Kidney (tissue), 13 donors: ENCODE measurements at regions not wholly inside any gene's neighbourhood (a gene's known extent, or its start where the extent isn't known, plus 50 kb on each side); places are given as distances from the start of the nearest gene placed in this dataset.

ENCODE experiments used
- DNase-seq, 5 donors: peaks; one replicate each; pipeline ENCODE4 v3.0.0-alpha.2; 2013 to 2020
- FAIRE-seq: peaks from 2 replicates; lab custom pipeline; 2012; peaks lifted over from hg19 to GRCh38; lab: Jason Lieb, UNC
- H3K27ac ChIP-seq, 2 donors: one replicate each; pipeline ENCODE4 v1.7.0; 2013; ENCODE audit warnings: low read depth in 2 of 2, low read length in 2 of 2, inconsistent platforms in 1 of 2
- H3K27me3 ChIP-seq: one replicate; pipeline ENCODE4 v1.7.1; 2013; ENCODE audit warnings: low read length, inconsistent platforms; ENCODE audit not compliant: control insufficient read depth, insufficient read depth
- H3K36me3 ChIP-seq, 3 donors: one replicate each; pipeline versions ENCODE4 v1.7.0 to v1.7.1; 2013; ENCODE audit warnings: low read length in 3 of 3, control low read depth in 1 of 3, inconsistent platforms in 1 of 3; ENCODE audit not compliant: insufficient read depth in 3 of 3, control insufficient read depth in 2 of 3
- H3K4me1 ChIP-seq, 3 donors: one replicate each; pipeline versions ENCODE4 v1.7.0 to v1.7.1; 2013; ENCODE audit warnings: low read length in 3 of 3, inconsistent platforms in 1 of 3, low read depth in 1 of 3; ENCODE audit not compliant: control insufficient read depth in 2 of 3, insufficient read depth in 2 of 3
- H3K4me3 ChIP-seq, 3 donors: one replicate each; pipeline versions ENCODE4 v1.7.0 to v1.8.1; 2013; ENCODE audit warnings: low read length in 3 of 3, control low read depth in 1 of 3, inconsistent platforms in 1 of 3
- H3K9ac ChIP-seq, 3 donors: one replicate each; pipeline versions ENCODE4 v1.7.0 to v1.7.1; 2013; ENCODE audit warnings: low read length in 3 of 3, control low read depth in 1 of 3, inconsistent platforms in 1 of 3
- H3K9me3 ChIP-seq, 3 donors: one replicate each; pipeline versions ENCODE4 v1.7.0 to v1.7.1; 2013; ENCODE audit warnings: low read length in 3 of 3, control low read depth in 1 of 3, inconsistent platforms in 1 of 3; ENCODE audit not compliant: control insufficient read depth in 2 of 3, insufficient read depth in 1 of 3
- intact Hi-C: fragments of 100-400 bp; cut with DNase I; formaldehyde crosslinking; loops from one replicate; pipeline ENCODE4 v1.11.1; 2022
- TF ChIP-seq, protein P1 (sequence below): IDR thresholded peaks from 3 replicates; pipeline ENCODE4 v1.5.1; 2012; ENCODE audit warnings: mild to moderate bottlenecking, moderate library complexity, borderline replicate concordance; ENCODE audit not compliant: insufficient read depth; ENCODE audit errors: extremely low read depth
- donor health status: control.
- donor health status: control.
- donor health status: control.
- donor health status: control.
- donor health status: control.
- donor health status: DM: yes; HTN: yes; CAD: no.
- donor health status: Normal renal cell carcinoma (clear cell type).

DNA sequence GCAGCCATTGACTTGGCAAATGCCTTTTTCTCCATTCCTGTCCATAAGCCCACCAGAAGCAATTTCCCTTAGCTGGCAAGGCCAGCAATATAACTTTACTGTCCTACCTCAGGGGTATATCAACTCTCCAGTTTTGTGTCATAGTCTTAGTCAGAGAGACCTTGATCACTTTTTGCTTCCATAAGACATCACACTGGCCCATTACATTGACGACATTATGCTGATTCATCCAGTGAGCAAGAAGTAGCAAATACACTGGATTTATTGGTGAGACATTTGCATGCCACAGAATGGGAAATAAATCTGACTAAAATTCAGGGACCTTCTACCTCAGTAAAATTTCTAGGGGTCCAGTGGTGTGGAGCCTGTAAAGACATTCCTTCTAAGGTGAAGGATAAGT is 649.7 kb upstream of the ANKRD30A start:
- DNase-seq (no peak), FAIRE-seq (no peak)
- TF ChIP-seq, protein P1, sequence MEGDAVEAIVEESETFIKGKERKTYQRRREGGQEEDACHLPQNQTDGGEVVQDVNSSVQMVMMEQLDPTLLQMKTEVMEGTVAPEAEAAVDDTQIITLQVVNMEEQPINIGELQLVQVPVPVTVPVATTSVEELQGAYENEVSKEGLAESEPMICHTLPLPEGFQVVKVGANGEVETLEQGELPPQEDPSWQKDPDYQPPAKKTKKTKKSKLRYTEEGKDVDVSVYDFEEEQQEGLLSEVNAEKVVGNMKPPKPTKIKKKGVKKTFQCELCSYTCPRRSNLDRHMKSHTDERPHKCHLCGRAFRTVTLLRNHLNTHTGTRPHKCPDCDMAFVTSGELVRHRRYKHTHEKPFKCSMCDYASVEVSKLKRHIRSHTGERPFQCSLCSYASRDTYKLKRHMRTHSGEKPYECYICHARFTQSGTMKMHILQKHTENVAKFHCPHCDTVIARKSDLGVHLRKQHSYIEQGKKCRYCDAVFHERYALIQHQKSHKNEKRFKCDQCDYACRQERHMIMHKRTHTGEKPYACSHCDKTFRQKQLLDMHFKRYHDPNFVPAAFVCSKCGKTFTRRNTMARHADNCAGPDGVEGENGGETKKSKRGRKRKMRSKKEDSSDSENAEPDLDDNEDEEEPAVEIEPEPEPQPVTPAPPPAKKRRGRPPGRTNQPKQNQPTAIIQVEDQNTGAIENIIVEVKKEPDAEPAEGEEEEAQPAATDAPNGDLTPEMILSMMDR, result no peak
- H3K9ac ChIP-seq, result no peak overlapping the region
- no peaks in the 10 kb centered on the region for H3K27me3 ChIP-seq
- no peak overlapping the region for H3K4me3 ChIP-seq
- H3K9me3 ChIP-seq, result no peaks in the 10 kb centered on the region
- H3K4me1 ChIP-seq, result no peaks in the 10 kb centered on the region
- H3K27ac ChIP-seq, result no peak overlapping the region
- intact Hi-C loops, result no loop called here
- H3K36me3 ChIP-seq, result no peaks in the 10 kb centered on the region

DNA sequence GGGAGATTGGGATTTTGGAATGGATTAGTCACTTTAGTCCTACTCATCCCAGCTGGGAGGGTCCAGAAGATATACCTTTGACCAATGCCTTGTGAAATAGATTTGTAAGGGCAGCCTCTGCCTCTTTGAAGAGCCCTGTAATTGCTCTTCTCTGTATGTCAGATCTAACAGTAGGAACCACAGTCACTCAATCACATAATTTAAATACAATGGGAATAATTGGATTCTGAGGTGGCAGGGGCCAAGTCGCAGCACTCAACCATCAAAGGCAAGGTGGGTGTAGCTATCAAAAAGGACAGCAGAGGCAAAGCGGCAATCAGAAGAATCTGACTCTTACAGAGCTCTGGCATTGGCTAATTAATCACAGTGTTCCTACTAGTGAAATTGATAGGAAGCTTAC is 650.9 kb upstream of the ANKRD30A start:
- Histone ChIP-seq H3K4me3 (no peak overlapping the region), H3K9ac (no peak overlapping the region), H3K9me3 (no peaks in the 10 kb centered on the region), H3K27ac (no peak overlapping the region), H3K27me3 (no peaks in the 10 kb centered on the region), H3K4me1 (no peaks in the 10 kb centered on the region), H3K36me3 (no peaks in the 10 kb centered on the region)
- DNase-seq, result no peak
- TF ChIP-seq, protein P1, result no peak
- no peak for FAIRE-seq
- intact Hi-C loops, result no loop called here

DNA sequence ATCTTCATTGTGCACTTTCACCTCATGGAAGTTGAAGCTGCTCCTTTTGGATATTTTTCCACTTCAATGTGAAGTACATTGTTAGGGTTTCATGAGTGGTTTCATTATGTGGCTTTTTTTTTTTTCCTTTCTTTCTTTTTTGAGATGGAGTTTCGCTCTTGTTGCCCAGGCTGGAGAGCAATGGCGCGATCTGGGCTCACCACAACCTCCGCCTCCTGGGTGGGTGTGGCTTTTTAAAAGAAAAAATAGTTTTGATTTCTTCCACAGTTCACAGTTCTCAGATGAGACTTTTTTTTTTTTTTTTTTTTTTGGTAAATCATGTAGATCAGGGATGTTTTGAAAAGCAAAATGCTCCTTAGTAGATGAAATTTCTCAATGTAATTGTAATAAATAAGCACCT is 652.3 kb upstream of the ANKRD30A start:
- Histone ChIP-seq H3K4me3 (no peak overlapping the region), H3K9ac (no peak overlapping the region), H3K27ac (no peak overlapping the region), H3K9me3 (no peaks in the 10 kb centered on the region), H3K27me3 (no peaks in the 10 kb centered on the region), H3K4me1 (no peaks in the 10 kb centered on the region), H3K36me3 (no peaks in the 10 kb centered on the region)
- FAIRE-seq, result no peak
- intact Hi-C loops, result no loop called here
- TF ChIP-seq, protein P1, result no peak
- DNase-seq, result no peak

DNA sequence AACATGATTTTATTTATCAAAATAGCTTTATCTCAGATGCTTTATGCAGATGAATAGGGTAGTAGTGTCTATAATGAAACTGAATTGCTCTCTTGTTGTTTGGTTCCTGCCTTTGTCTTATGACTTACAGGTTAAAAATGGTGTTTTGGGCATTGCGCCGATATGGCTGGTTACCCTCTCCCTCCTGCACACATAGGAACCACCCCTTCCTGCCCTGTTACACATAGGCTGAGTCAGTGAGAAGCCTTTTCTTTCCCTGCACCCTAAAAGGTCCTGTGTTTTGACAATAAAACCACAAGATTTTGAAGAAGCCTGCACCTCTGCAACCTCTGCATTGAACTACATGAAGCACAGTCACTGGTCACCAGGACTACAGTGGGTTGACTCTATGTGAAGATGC is 655.8 kb upstream of the ANKRD30A start:
- TF ChIP-seq, protein P1, result no peak
- DNase-seq (no peak), FAIRE-seq (no peak)
- H3K27ac ChIP-seq, result no peak overlapping the region
- no peak overlapping the region for H3K4me3 ChIP-seq
- intact Hi-C loops, result no loop called here
- no peak overlapping the region for H3K9ac ChIP-seq
- no peaks in the 10 kb centered on the region for H3K9me3 ChIP-seq
- H3K36me3 ChIP-seq, result no peaks in the 10 kb centered on the region
- H3K4me1 ChIP-seq, result no peaks in the 10 kb centered on the region
- H3K27me3 ChIP-seq, result no peaks in the 10 kb centered on the region
